DOHH2 (cell line): ENCODE measurements at regions not wholly inside any gene's neighbourhood (a gene's known extent, or its start where the extent isn't known, plus 50 kb on each side); places are given as distances from the start of the nearest gene placed in this dataset.

Experiments
- CTCF ChIP-seq: fragments of 200-600 bp; sonication (generic); IDR thresholded peaks from one replicate; pipeline ENCODE4 v1.5.1; 2014; ENCODE audit warnings: antibody characterized with exemption, mild to moderate bottlenecking, low read depth, low read length; ENCODE audit not compliant: poor library complexity, severe bottlenecking
- EZH2phosphoT487 ChIP-seq: fragments of 200-600 bp; sonication (generic); IDR thresholded peaks from 2 replicates; pipeline ENCODE4 v1.6.1; 2017; ENCODE audit warnings: borderline replicate concordance, mild to moderate bottlenecking, antibody characterized with exemption, low read length, moderate library complexity, mixed read lengths

GRCh38 chr12:125315771-125316170, 250.5 kb downstream of the AACS start:
- no peak for TF ChIP-seq CTCF
- TF ChIP-seq EZH2phosphoT487: no peak
